ENCODE measurements at regions not wholly inside any gene's neighbourhood (a gene's known extent, or its start where the extent isn't known, plus 50 kb on each side); places are given as distances from the start of the nearest gene placed in this dataset.
"Not testable (repeated sequence)": the region's sequence is repeated elsewhere in the genome, so short reads cannot be mapped to it uniquely, and the experiment has no call there.

DNA sequence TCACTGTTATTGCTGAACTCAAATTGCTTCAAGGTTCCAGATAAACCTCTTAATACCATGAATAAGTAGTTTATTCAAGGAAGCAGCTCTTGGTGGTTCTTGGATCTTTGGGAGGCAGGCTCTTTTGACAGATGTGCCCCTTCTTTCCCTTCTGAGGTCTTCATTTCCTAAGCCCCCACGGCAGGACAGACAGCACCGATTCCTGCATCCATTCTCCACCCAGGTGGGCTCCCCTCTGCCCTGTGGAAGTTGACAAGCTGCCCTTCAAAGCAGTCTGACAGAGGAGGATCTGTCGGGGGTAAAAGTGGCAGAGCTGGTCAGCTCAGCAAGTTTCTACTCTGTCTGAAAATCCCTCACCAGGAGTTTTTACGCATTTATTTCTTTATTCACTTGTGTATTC, 605.3 kb upstream of the B3GAT1 start:
- Histone ChIP-seq H3K27ac (replicated peaks) (no peak overlapping the region), H3K9me3 (replicated peaks) (peaks cover 14% of the 10 kb centered on the region), H3K36me3 (no peaks in the 10 kb centered on the region), H3K4me3 (no peak overlapping the region), H3K4me1 (no peaks in the 10 kb centered on the region), H3K27me3 (ENCODE audit: low read depth) (peaks cover 14% of the 10 kb centered on the region)
- DNase-seq: no peak
- intact Hi-C loops (cut with micrococcal nuclease): no loop called here
- TF ChIP-seq, protein P1, sequence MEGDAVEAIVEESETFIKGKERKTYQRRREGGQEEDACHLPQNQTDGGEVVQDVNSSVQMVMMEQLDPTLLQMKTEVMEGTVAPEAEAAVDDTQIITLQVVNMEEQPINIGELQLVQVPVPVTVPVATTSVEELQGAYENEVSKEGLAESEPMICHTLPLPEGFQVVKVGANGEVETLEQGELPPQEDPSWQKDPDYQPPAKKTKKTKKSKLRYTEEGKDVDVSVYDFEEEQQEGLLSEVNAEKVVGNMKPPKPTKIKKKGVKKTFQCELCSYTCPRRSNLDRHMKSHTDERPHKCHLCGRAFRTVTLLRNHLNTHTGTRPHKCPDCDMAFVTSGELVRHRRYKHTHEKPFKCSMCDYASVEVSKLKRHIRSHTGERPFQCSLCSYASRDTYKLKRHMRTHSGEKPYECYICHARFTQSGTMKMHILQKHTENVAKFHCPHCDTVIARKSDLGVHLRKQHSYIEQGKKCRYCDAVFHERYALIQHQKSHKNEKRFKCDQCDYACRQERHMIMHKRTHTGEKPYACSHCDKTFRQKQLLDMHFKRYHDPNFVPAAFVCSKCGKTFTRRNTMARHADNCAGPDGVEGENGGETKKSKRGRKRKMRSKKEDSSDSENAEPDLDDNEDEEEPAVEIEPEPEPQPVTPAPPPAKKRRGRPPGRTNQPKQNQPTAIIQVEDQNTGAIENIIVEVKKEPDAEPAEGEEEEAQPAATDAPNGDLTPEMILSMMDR (IDR thresholded peaks at IDR 0.05; ENCODE audit: borderline replicate concordance): no peak

- TF ChIP-seq, protein P1 (IDR thresholded peaks at IDR 0.05; ENCODE audit: borderline replicate concordance): no peak
- Histone ChIP-seq H3K36me3 (no peaks in the 10 kb centered on the region), H3K9me3 (replicated peaks) (peaks cover 26% of the 10 kb centered on the region), H3K27me3 (ENCODE audit: low read depth) (peaks cover 14% of the 10 kb centered on the region), H3K27ac (replicated peaks) (no peak overlapping the region), H3K4me3 (no peak overlapping the region), H3K4me1 (no peaks in the 10 kb centered on the region)
- DNase-seq: no peak
- intact Hi-C loops (cut with micrococcal nuclease): no loop called here
Observed at GRCh38 chr11:135015966-135016365, 603.9 kb upstream of the B3GAT1 start.

DNA sequence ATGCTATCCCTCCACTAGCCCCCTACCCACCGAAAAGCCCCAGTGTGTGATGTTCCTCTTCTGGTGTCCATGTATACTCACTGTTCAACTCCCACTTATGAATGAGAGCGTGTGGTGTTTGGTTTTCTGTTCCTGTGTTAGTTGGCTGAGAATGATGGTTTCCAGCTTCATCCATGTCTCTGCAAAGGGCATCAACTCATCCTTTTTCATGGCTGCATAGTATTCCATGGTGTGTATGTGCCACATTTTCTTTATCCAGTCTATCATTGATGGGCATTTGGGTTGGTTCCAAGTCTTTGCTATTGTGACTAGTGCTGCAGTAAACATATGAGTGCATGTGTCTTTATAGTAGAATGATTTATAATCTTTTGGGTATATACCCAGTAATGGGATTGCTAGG, 599.3 kb upstream of the B3GAT1 start:
- H3K4me3 ChIP-seq; DNase-seq; H3K27ac ChIP-seq (replicated peaks); H3K36me3 ChIP-seq; intact Hi-C loops (cut with micrococcal nuclease): not testable (repeated sequence)
- Histone ChIP-seq H3K4me1 (peaks cover 13% of the 10 kb centered on the region), H3K27me3 (ENCODE audit: low read depth) (peaks cover 23% of the 10 kb centered on the region), H3K9me3 (replicated peaks) (peaks cover 20% of the 10 kb centered on the region)

- TF ChIP-seq, protein P1 (IDR thresholded peaks at IDR 0.05; ENCODE audit: borderline replicate concordance): no peak
- peaks cover 29% of the 10 kb centered on the region for H3K27me3 ChIP-seq (ENCODE audit: low read depth)
- no peak overlapping the region for H3K27ac ChIP-seq (replicated peaks)
- H3K36me3 ChIP-seq: no peaks in the 10 kb centered on the region
- H3K9me3 ChIP-seq (replicated peaks): peaks cover 20% of the 10 kb centered on the region
- no peak overlapping the region for H3K4me3 ChIP-seq
- no peak for DNase-seq
- H3K4me1 ChIP-seq: peaks cover 21% of the 10 kb centered on the region
- intact Hi-C loops (cut with micrococcal nuclease): no loop called here
Observed at GRCh38 chr11:135009125-135009524, 597.1 kb upstream of the B3GAT1 start.

DNA sequence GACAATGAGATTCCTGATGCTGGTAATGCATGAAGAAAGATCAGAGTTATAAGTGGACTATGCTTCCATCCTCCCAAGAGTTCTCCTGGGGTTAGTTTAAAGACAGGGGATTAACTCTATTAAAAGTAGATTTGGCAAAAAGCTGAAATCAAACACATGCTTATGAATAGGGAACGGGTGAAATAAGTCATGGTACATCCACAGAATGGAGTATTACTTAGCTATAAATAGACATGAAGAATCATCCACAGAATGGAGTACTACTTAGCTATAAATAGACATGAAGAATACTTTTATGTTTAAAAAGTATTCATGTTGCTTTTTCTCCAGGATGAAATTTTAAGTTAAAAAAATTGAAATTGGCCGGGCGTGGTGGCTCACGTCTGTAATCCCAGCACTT, 596.4 kb upstream of the B3GAT1 start:
- TF ChIP-seq, protein P1 (IDR thresholded peaks at IDR 0.05; ENCODE audit: borderline replicate concordance): no peak
- Histone ChIP-seq H3K36me3 (no peaks in the 10 kb centered on the region), H3K27me3 (ENCODE audit: low read depth) (peaks cover 29% of the 10 kb centered on the region), H3K9me3 (replicated peaks) (peaks cover 20% of the 10 kb centered on the region), H3K4me1 (peaks cover 22% of the 10 kb centered on the region), H3K4me3 (no peak overlapping the region), H3K27ac (replicated peaks) (no peak overlapping the region)
- DNase-seq: no peak
- intact Hi-C loops (cut with micrococcal nuclease): no loop called here

- H3K27ac ChIP-seq (replicated peaks): no peak overlapping the region
- H3K27me3 ChIP-seq (ENCODE audit: low read depth): peaks cover 29% of the 10 kb centered on the region
- H3K9me3 ChIP-seq (replicated peaks): peaks cover 18% of the 10 kb centered on the region
- TF ChIP-seq, protein P1 (IDR thresholded peaks at IDR 0.05; ENCODE audit: borderline replicate concordance): no peak
- H3K36me3 ChIP-seq: no peaks in the 10 kb centered on the region
- intact Hi-C loops (cut with micrococcal nuclease): no loop called here
- DNase-seq: no peak
- H3K4me3 ChIP-seq: no peak overlapping the region
- peaks cover 22% of the 10 kb centered on the region for H3K4me1 ChIP-seq
Observed at GRCh38 chr11:135008001-135008405, 596.0 kb upstream of the B3GAT1 start.

Measured in left ventricle myocardium inferior (tissue), 1 donor.